HG03039 (cell line): ENCODE measurements at regions not wholly inside any gene's neighbourhood (a gene's known extent, or its start where the extent isn't known, plus 50 kb on each side); places are given as distances from the start of the nearest gene placed in this dataset.
"Not testable (repeated sequence)": the region's sequence is repeated elsewhere in the genome, so short reads cannot be mapped to it uniquely, and the experiment has no call there.

Experiments
- ATAC-seq: cut with Tn5 transposase; IDR thresholded peaks from one replicate; pipeline ENCODE4 v1.9.1; 2021; ENCODE audit warnings: mild to moderate bottlenecking, moderate library complexity; ENCODE audit not compliant: unreplicated experiment

GRCh38 chr2:71926876-71927756 is 220.5 kb downstream of the CYP26B1 start:
- ATAC-seq: no peak

GRCh38 chr2:71926089-71926447 is 221.6 kb downstream of the CYP26B1 start:
- ATAC-seq: no peak

DNA sequence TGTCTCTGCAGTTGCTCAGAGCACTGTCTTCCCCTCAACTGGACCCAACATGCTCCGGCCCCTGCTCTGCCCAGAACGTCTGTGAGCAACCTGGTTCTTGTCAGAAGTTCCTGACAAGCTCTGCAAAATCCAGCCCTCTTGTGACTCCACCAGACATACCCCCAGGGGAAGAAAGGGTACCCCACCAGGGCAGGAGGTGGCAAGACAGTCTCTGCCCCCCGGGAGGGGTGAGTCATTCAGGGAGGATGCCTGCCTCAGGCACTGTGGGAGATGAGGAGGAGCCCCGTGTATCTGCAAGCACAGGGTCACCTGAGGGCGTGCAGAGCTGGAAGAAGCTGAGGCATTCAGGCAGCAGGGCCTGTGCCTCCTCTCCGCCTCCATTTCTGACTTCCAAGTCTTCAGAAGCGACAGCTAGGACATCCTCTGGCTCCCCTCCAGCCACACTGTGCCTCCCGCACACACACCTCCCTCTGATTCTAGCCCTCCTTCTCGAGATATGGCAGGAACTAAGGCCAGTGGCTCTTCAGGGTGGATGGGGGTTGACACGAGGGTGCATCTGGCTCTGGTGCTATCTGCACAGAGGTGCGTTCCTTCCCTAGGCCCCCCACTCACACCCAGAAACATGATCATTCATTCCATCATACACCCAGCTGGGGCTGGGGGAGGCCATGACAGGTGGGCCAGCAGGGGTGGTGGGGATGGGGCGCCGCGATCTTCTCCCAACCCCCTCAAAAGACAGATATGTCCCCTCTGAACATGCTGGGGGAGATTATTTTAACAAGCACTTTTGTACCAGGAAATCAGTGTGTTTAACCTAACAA is 222.2 kb downstream of the CYP26B1 start:
- ATAC-seq: no peak

DNA sequence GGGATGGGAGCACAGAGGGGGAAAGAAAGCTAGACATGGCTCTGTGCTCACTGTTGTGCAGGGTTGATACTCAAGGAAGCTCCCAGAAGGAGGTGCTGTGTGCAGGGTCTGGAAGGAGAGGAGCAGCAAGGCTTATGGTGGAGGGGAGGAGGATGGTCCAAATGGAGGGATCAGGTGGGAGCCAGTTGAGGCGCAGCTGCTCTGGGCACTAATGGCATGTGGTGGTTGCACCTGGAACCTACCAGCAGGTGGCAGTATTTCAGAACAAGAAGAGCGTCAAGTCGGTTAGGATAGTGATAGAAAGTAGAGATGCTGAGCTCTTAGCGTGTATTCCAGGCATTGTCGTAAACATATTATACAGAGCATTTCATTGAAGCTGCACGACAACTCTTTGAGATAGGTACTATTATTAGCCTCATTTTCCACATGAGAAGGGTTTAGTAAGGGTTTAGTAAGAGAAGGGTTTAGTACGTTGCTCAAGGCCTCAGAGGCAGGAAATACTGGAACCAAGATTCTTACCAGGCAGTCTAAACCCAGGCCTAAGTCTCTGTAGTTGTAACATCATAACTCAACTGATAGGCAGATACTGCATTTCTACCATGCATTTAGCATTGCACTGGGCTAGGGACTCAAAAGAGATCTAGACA is 223.7 kb downstream of the CYP26B1 start:
- peak; percentile 80 for ATAC-seq

DNA sequence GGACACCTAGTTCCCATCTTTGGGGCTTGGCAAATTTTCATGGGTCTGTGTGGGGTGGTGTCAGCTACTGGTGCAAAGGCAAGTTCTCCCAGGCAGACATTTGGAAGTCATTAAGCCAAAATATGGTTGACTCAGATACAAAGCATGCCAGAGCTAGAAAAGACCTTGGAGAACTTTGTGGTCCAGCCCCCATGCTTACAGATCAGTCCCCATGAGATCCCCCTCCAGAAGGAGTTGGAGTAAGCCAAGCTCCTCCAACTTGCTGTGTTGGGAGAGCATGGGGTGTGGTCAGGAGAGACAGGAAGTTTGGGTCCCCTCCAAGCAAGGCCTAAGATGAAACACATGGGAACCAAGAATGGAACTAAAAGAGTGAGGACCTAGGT is 224.5 kb downstream of the CYP26B1 start:
- no peak for ATAC-seq

GRCh38 chr2:71922499-71923142 is 225.0 kb downstream of the CYP26B1 start:
- no peak for ATAC-seq

DNA sequence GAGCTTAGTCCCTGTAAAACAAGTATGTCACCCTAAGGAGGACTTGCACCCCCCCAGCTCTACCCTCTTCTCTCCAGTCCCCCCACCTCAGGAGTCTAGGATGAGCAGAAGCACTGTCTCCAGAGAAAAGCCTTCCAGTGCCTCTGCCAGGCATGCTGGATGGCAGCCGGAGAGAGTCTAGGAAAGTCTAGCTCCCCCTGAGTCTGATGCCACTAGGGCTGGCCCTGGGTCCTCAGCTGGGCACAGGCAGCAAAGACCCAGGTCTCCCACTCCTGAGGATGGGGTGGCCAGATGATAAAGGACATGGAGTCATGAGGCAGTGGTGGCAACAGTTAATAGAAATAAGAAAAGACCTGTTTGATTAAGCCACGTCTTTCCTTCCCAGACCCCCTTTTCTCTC is 225.6 kb downstream of the CYP26B1 start:
- ATAC-seq: no peak

DNA sequence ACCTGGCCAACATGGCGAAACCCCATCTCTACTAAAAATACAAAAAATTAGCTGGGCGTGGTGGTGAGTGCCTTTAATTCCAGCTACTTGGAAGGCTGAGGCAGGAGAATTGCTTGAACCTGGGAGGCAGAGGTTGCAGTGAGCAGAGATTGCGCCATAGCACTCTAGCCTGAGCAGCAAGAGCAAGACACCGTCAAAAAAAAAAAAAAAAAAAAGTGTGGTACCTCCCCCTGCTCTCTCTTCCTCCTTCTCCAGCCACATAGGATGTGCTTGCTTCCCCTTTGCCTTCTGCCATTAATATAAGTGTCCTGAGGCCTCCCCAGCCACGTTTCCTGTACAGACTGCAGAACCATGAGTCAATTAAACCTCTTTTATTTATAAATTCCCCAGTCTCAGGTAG is 226.8 kb downstream of the CYP26B1 start:
- ATAC-seq: not testable (repeated sequence)

- no peak for ATAC-seq
These were observed 228.0 kb downstream of the CYP26B1 start for GRCh38 chr2:71919708-71920107.

GRCh38 chr2:71910277-71910676 is 237.4 kb downstream of the CYP26B1 start:
- ATAC-seq: no peak

- ATAC-seq: no peak
These were observed 238.9 kb downstream of the CYP26B1 start for GRCh38 chr2:71908798-71909197.

- no peak for ATAC-seq
These were observed 240.2 kb downstream of the CYP26B1 start for GRCh38 chr2:71907503-71907902.

- no peak for ATAC-seq
These were observed 241.2 kb downstream of the CYP26B1 start for GRCh38 chr2:71906357-71906973.

DNA sequence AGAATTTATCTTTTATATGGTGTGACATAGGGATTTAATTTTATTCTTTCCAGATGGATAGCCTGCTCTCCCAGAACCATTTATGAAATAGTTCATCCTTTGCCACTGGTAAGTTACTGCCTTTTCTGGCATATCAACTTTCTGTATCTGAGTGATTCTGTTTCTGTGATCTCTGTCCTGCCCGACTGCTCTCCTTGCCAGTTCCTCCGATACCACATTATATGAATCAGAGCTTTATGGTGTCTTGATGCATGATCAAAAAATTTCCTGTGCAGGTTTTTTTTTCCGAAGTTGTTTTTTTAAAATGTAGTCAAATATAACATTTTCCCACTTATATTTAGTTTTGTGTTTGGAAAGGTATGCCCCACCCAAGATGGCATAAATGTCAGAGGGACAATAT is 242.5 kb downstream of the CYP26B1 start:
- ATAC-seq: no peak

DNA sequence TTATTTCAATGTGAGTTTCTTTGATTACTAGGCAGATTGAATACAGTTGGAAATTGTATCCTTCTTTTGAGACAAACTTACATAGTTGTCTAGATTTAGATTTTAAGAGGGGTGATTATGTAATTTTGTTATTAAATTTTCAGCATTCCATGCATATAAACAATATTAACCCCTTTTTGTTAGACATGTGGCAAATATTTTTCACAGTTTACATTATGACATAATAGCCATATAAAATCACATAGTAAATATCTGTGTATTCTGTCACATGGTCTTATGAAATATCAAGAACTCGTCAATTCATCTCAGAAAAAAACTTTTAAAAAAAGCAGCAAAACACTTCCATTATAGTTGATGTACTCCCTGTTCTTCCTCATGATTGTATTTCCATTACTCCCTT is 243.8 kb downstream of the CYP26B1 start:
- ATAC-seq: no peak

- no peak for ATAC-seq
These were observed 246.2 kb downstream of the CYP26B1 start for GRCh38 chr2:71901466-71901865.

DNA sequence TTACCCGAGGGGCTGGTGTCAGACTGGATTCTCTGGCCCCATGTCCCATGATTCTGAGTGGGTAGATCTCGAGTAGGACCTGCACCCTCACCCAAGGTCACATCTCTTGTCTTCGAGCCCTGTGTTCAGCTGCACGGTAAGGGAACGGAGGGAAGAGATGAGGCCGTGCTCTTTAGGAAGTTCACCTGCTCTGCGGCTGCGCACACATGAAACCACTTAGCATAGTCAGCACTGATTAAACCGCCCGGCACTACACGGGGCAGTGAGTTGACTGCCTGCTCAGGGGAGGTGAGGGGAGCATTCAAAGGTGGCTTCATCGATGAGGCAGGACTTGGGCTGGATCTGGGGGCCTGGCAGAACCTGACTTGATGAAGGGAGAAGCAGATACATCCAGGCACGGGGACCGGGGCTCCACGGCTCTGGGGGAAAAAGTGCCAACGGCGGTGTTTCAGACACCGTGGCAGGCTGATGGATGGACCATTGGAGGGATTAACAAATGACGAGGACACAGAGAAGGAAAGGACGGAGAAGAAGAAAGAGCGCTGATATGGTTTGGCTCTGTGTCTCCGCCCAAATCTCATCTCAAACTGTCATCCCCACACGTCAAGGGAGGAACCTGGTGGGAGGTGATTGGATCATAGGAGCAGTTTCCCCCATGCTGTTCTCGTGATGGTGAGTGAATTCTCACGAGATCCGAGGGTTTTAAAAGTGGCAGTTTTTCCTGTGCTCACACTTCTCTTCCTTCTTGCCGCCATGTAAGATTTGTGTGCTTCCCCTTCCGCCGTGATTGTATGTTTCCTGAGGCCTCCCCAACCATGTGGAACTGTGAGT is 248.6 kb downstream of the CYP26B1 start:
- no peak for ATAC-seq

DNA sequence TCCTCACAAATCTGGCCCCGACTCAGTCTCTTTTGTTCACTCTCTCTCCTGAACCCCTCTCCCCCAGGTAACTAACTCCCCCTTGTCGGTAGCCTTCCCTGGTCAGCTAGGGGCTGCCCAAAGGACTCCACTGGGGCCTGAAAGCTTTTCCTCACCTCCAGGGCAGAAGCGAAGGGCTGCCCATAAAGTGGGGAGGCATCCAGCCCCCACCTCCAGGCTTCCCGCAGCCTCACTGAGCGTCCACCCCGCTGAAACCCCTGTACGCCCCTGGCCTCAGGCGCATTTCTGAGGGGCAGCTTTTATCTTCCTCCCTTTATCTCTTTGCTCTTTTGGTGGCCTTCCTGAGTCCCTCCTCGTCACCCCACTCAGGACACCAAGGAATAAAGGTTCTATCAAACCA is 249.3 kb downstream of the CYP26B1 start:
- ATAC-seq: no peak

DNA sequence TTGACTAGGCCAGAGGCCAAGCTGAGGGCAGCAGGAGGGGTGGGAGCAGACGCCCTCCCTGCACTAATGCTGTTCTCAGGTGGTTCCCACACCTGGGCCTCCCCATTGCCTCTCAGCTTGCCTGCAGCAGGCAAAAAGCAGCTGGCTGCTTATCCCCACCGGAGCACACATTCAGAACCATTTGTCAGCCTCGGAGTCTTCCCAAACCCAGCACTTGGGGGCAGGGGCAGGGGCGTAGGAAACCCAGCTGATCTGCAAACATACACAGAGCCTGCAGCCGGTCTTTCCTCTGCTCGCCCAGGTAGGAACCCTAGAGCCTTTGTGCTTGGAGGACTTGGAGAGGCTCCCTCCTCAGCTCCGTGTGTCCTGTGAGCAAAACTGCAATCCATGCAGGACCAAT is 249.8 kb downstream of the CYP26B1 start:
- ATAC-seq: no peak

DNA sequence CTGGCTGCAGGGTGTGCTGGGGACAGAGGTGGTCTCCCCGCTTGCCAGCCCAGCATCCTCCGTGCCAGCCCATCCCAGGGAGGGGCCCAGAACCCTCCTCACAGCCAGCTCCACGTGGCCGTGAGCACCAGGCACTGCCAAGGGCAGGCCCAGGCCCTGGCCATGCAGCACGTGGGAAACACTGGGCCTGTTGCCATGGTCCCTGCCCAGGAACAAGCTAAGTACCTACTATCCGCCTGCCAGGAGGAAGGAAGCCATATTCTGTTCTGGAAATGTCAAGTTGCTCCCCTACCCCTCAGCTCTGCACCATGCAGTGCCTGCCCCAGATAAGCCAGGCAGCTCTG is 250.6 kb downstream of the CYP26B1 start:
- no peak for ATAC-seq
